ENCODE measurements at regions not wholly inside any gene's neighbourhood (a gene's known extent, or its start where the extent isn't known, plus 50 kb on each side); places are given as distances from the start of the nearest gene placed in this dataset.

- Histone ChIP-seq H3K4me1 (ENCODE audit: control insufficient read depth, insufficient read depth, low read length) (no peaks in the 10 kb centered on the region), H3K4me3 (ENCODE audit: low read depth, low read length) (no peak overlapping the region), H3K9me3 (ENCODE audit: control insufficient read depth, insufficient read depth, low read depth, low read length) (no peaks in the 10 kb centered on the region), H3K9ac (ENCODE audit: low read length) (no peak overlapping the region), H3K36me3 (ENCODE audit: control insufficient read depth, insufficient read depth, low read length) (no peaks in the 10 kb centered on the region), H3K27ac (ENCODE audit: low read depth, low read length) (no peak overlapping the region), H3K27me3 (ENCODE audit: control insufficient read depth, insufficient read depth, low read length) (no peaks in the 10 kb centered on the region)
Observed at GRCh38 chr4:167415461-167415860, 181.2 kb upstream of the SPOCK3 start.

- H3K27me3 ChIP-seq (ENCODE audit: control insufficient read depth, insufficient read depth, low read length) = no peaks in the 10 kb centered on the region
- no peaks in the 10 kb centered on the region for H3K9me3 ChIP-seq (ENCODE audit: control insufficient read depth, insufficient read depth, low read depth, low read length)
- H3K4me3 ChIP-seq (ENCODE audit: low read depth, low read length) = no peak overlapping the region
- no peak overlapping the region for H3K9ac ChIP-seq (ENCODE audit: low read length)
- no peak overlapping the region for H3K27ac ChIP-seq (ENCODE audit: low read depth, low read length)
- no peaks in the 10 kb centered on the region for H3K36me3 ChIP-seq (ENCODE audit: control insufficient read depth, insufficient read depth, low read length)
- H3K4me1 ChIP-seq (ENCODE audit: control insufficient read depth, insufficient read depth, low read length) = no peaks in the 10 kb centered on the region; the same call in 1 of the 2 replicates
Observed at GRCh38 chr4:167419468-167420140, 185.3 kb upstream of the SPOCK3 start.

DNA sequence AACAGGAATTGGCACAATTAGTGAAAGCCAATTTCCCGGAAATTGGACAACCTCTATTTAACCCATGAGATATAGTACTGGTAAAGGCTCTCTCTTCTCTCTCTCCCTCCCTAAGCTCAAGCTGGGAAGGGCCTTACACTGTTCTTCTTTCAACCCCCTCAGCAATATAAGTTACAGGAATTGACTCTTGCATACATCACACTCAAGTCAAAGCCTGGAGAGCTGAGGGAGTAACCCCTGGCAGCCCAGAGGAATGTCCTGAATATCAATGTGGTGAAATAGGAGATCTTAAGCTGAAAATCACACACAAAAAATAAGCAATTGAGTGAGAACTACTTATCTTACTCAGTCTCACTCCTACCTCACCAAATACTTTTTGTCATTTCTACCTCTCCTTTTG, 186.9 kb upstream of the SPOCK3 start:
- Histone ChIP-seq H3K4me1 (ENCODE audit: control insufficient read depth, insufficient read depth, low read length) (no peaks in the 10 kb centered on the region; the same call in 1 of the 2 replicates), H3K9me3 (ENCODE audit: control insufficient read depth, insufficient read depth, low read depth, low read length) (no peaks in the 10 kb centered on the region), H3K36me3 (ENCODE audit: control insufficient read depth, insufficient read depth, low read length) (no peaks in the 10 kb centered on the region), H3K9ac (ENCODE audit: low read length) (no peak overlapping the region), H3K27ac (ENCODE audit: low read depth, low read length) (no peak overlapping the region), H3K27me3 (ENCODE audit: control insufficient read depth, insufficient read depth, low read length) (no peaks in the 10 kb centered on the region), H3K4me3 (ENCODE audit: low read depth, low read length) (no peak overlapping the region)

- Histone ChIP-seq H3K9ac (ENCODE audit: low read length) (no peak overlapping the region), H3K27me3 (ENCODE audit: control insufficient read depth, insufficient read depth, low read length) (no peaks in the 10 kb centered on the region), H3K4me1 (ENCODE audit: control insufficient read depth, insufficient read depth, low read length) (no peaks in the 10 kb centered on the region; the same call in 1 of the 2 replicates), H3K36me3 (ENCODE audit: control insufficient read depth, insufficient read depth, low read length) (no peaks in the 10 kb centered on the region), H3K4me3 (ENCODE audit: low read depth, low read length) (no peak overlapping the region), H3K27ac (ENCODE audit: low read depth, low read length) (no peak overlapping the region), H3K9me3 (ENCODE audit: control insufficient read depth, insufficient read depth, low read depth, low read length) (no peaks in the 10 kb centered on the region)
Observed at GRCh38 chr4:167424341-167425256, 190.3 kb upstream of the SPOCK3 start.

DNA sequence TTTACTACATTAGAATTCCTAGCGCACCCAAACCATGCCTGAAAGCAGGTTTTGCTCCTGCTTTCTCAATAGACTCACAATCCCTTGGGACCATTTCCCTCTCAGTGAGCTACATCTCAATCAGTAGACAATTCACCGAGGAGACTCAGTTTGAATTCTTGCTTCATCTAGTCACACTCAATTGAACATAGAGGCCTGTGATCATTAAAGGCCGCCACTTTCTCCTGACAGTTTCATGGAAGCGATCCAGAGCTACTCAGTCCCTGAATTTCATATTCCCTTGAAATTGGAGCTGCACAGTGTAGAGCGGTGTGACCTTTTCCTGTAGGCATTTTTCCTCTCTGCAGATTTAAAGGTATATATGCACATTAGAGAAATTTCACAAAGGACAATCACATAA, 193.9 kb upstream of the SPOCK3 start:
- no peaks in the 10 kb centered on the region for H3K36me3 ChIP-seq (ENCODE audit: control insufficient read depth, insufficient read depth, low read length)
- no peak overlapping the region for H3K4me3 ChIP-seq (ENCODE audit: low read depth, low read length)
- H3K9ac ChIP-seq (ENCODE audit: low read length) = no peak overlapping the region
- peaks cover 7% of the 10 kb centered on the region; the same call in 1 of the 2 replicates for H3K9me3 ChIP-seq (ENCODE audit: control insufficient read depth, insufficient read depth, low read depth, low read length)
- no peaks in the 10 kb centered on the region for H3K27me3 ChIP-seq (ENCODE audit: control insufficient read depth, insufficient read depth, low read length)
- no peaks in the 10 kb centered on the region for H3K4me1 ChIP-seq (ENCODE audit: control insufficient read depth, insufficient read depth, low read length)
- no peak overlapping the region for H3K27ac ChIP-seq (ENCODE audit: low read depth, low read length)

DNA sequence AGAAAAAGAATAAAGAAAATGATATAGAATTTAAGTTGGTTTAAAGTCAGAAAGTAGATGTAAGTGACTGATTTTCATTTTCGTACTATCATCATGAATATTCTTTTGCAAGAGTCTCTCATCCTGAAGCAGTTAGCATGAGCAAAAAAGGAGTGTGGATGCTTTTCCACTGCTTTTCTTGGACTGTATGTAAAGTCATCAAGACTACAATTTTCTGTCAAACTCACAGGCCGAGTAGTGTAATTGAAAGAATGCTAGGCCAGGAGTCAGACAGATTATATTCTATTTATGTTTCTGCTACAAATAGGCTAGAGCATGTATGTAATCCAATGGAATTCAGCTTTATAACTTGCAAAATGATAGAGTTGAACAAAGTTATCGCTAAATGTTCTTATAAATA, 197.1 kb upstream of the SPOCK3 start:
- Histone ChIP-seq H3K27me3 (ENCODE audit: control insufficient read depth, insufficient read depth, low read length) (no peaks in the 10 kb centered on the region), H3K9ac (ENCODE audit: low read length) (no peak overlapping the region), H3K27ac (ENCODE audit: low read depth, low read length) (no peak overlapping the region), H3K4me1 (ENCODE audit: control insufficient read depth, insufficient read depth, low read length) (no peaks in the 10 kb centered on the region), H3K36me3 (ENCODE audit: control insufficient read depth, insufficient read depth, low read length) (no peaks in the 10 kb centered on the region), H3K9me3 (ENCODE audit: control insufficient read depth, insufficient read depth, low read depth, low read length) (peaks cover 7% of the 10 kb centered on the region; the same call in 1 of the 2 replicates), H3K4me3 (ENCODE audit: low read depth, low read length) (no peak overlapping the region)

DNA sequence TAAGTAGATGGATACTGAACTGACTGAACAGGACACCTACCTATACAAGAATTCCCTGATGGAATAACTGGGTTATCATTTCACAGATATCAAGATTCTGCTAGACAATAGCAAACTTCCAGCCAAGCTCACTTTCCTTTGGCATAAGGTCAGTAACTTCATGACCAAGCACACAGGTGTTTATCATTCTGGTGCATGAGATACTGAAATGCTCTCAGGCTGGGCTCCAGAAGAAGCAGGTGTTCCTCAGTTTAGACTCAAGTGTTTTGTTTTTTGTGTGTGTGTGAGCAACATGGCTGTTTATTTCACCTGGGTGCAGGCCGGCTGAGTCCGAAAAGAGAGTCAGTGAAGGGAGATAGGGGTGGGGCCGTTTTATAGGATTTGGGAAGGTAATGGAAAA, 201.5 kb upstream of the SPOCK3 start:
- no peak overlapping the region for H3K4me3 ChIP-seq (ENCODE audit: low read depth, low read length)
- H3K9me3 ChIP-seq (ENCODE audit: control insufficient read depth, insufficient read depth, low read depth, low read length) = peaks cover 7% of the 10 kb centered on the region; the same call in 1 of the 2 replicates
- no peak overlapping the region for H3K9ac ChIP-seq (ENCODE audit: low read length)
- no peaks in the 10 kb centered on the region for H3K4me1 ChIP-seq (ENCODE audit: control insufficient read depth, insufficient read depth, low read length)
- no peaks in the 10 kb centered on the region for H3K36me3 ChIP-seq (ENCODE audit: control insufficient read depth, insufficient read depth, low read length)
- no peaks in the 10 kb centered on the region for H3K27me3 ChIP-seq (ENCODE audit: control insufficient read depth, insufficient read depth, low read length)
- H3K27ac ChIP-seq (ENCODE audit: low read depth, low read length) = no peak overlapping the region

- H3K27me3 ChIP-seq (ENCODE audit: control insufficient read depth, insufficient read depth, low read length) = no peaks in the 10 kb centered on the region
- no peaks in the 10 kb centered on the region for H3K36me3 ChIP-seq (ENCODE audit: control insufficient read depth, insufficient read depth, low read length)
- no peaks in the 10 kb centered on the region for H3K4me1 ChIP-seq (ENCODE audit: control insufficient read depth, insufficient read depth, low read length)
- H3K27ac ChIP-seq (ENCODE audit: low read depth, low read length) = no peak overlapping the region
- H3K9me3 ChIP-seq (ENCODE audit: control insufficient read depth, insufficient read depth, low read depth, low read length) = no peaks in the 10 kb centered on the region
- H3K9ac ChIP-seq (ENCODE audit: low read length) = no peak overlapping the region
- no peak overlapping the region for H3K4me3 ChIP-seq (ENCODE audit: low read depth, low read length)
Observed at GRCh38 chr4:167443841-167444240, 209.5 kb upstream of the SPOCK3 start.

GRCh38 chr4:167452922-167453430, 218.7 kb upstream of the SPOCK3 start:
- H3K27me3 ChIP-seq (ENCODE audit: control insufficient read depth, insufficient read depth, low read length) = no peaks in the 10 kb centered on the region
- H3K9ac ChIP-seq (ENCODE audit: low read length) = no peak overlapping the region
- no peaks in the 10 kb centered on the region for H3K36me3 ChIP-seq (ENCODE audit: control insufficient read depth, insufficient read depth, low read length)
- no peak overlapping the region for H3K27ac ChIP-seq (ENCODE audit: low read depth, low read length)
- H3K4me3 ChIP-seq (ENCODE audit: low read depth, low read length) = no peak overlapping the region
- H3K4me1 ChIP-seq (ENCODE audit: control insufficient read depth, insufficient read depth, low read length) = no peaks in the 10 kb centered on the region; the same call in 1 of the 2 replicates
- H3K9me3 ChIP-seq (ENCODE audit: control insufficient read depth, insufficient read depth, low read depth, low read length) = no peaks in the 10 kb centered on the region

GRCh38 chr4:167456619-167457018, 222.3 kb upstream of the SPOCK3 start:
- no peak overlapping the region for H3K4me3 ChIP-seq (ENCODE audit: low read depth, low read length)
- no peaks in the 10 kb centered on the region for H3K36me3 ChIP-seq (ENCODE audit: control insufficient read depth, insufficient read depth, low read length)
- H3K9me3 ChIP-seq (ENCODE audit: control insufficient read depth, insufficient read depth, low read depth, low read length) = no peaks in the 10 kb centered on the region
- no peak overlapping the region for H3K27ac ChIP-seq (ENCODE audit: low read depth, low read length)
- no peak overlapping the region for H3K9ac ChIP-seq (ENCODE audit: low read length)
- H3K4me1 ChIP-seq (ENCODE audit: control insufficient read depth, insufficient read depth, low read length) = no peaks in the 10 kb centered on the region; the same call in 1 of the 2 replicates
- H3K27me3 ChIP-seq (ENCODE audit: control insufficient read depth, insufficient read depth, low read length) = no peaks in the 10 kb centered on the region

GRCh38 chr4:167469436-167469835, 235.1 kb upstream of the SPOCK3 start:
- no peak overlapping the region for H3K4me3 ChIP-seq (ENCODE audit: low read depth, low read length)
- H3K27me3 ChIP-seq (ENCODE audit: control insufficient read depth, insufficient read depth, low read length) = no peaks in the 10 kb centered on the region
- no peaks in the 10 kb centered on the region for H3K9me3 ChIP-seq (ENCODE audit: control insufficient read depth, insufficient read depth, low read depth, low read length)
- no peaks in the 10 kb centered on the region for H3K36me3 ChIP-seq (ENCODE audit: control insufficient read depth, insufficient read depth, low read length)
- H3K9ac ChIP-seq (ENCODE audit: low read length) = no peak overlapping the region
- H3K4me1 ChIP-seq (ENCODE audit: control insufficient read depth, insufficient read depth, low read length) = no peaks in the 10 kb centered on the region
- no peak overlapping the region for H3K27ac ChIP-seq (ENCODE audit: low read depth, low read length)

Data from HUES6 (cell line).